K562 (cell line): ENCODE measurements at regions not wholly inside any gene's neighbourhood (a gene's known extent, or its start where the extent isn't known, plus 50 kb on each side); places are given as distances from the start of the nearest gene placed in this dataset.

Source experiments
- ATAC-seq: fragments of 200-7000 bp; cut with Tn5 transposase; 3 replicates; pipeline ENCODE4 v1.9.1; 2020; ENCODE audit warnings: moderate library complexity
- BruUV-seq: library from RNA; stranded (reverse); fragments of 400-500 nt; replicated peaks from 2 replicates; lab custom pipeline; 2021; lab: Mats Ljungman, UMichigan
- CTCF ChIA-PET: fragments of 300-600 bp; formaldehyde crosslinking; extraction: SDS; loops from one replicate; lab custom pipeline; 2021; ENCODE audit warnings: low intra/inter-chr PET ratio; lab: Yijun Ruan, JAX
- POLR2A ChIA-PET: fragments of 300-600, 350-650 bp; sonication (Branson Sonifier 250); formaldehyde crosslinking; extraction: SDS; loops from one replicate; lab custom pipeline; 2021; ENCODE audit warnings: antibody characterized with exemption, inconsistent platforms; lab: Yijun Ruan, JAX
- DNase-seq, 4 experiments: peaks; one replicate each; pipeline versions ENCODE4 v3.0.0 to v3.0.0-alpha.2; 2011 to 2018; ENCODE audit warnings: low spot score in 3 of 4, mixed read lengths in 3 of 4; ENCODE audit errors: extremely low read depth in 1 of 4
- FAIRE-seq: peaks from 2 replicates; lab custom pipeline; 2011; peaks lifted over from hg19 to GRCh38; lab: Jason Lieb, UNC
- H2AFZ ChIP-seq: 2 replicates; pipeline ENCODE4 v1.6.0; 2011; ENCODE audit warnings: low read depth, low read length, control low read depth, inconsistent platforms
- H3K27ac ChIP-seq: fragments of 200-600 bp; 3 replicates; pipeline ENCODE4 v1.8.0; 2011; ENCODE audit warnings: low read depth, mild to moderate bottlenecking, control low read depth, inconsistent platforms, low read length, moderate library complexity, mixed read lengths; ENCODE audit errors: extremely low read depth
- H3K27me3 ChIP-seq, 2 experiments: fragments of 300-600 bp in 1 of 2; 2 replicates in 1 of 2; 3 replicates in 1 of 2; pipeline versions ENCODE4 v1.6.0 to v1.8.0; 2011; ENCODE audit warnings: inconsistent platforms in 2 of 2, low read length in 2 of 2, mild to moderate bottlenecking in 1 of 2, mixed read lengths in 1 of 2, moderate library complexity in 1 of 2; ENCODE audit not compliant: control insufficient read depth in 2 of 2, insufficient read depth in 2 of 2
- H3K36me3 ChIP-seq: fragments of 300-600 bp; 3 replicates; pipeline ENCODE4 v1.8.0; 2011; ENCODE audit warnings: mild to moderate bottlenecking, low read length, inconsistent platforms; ENCODE audit not compliant: control insufficient read depth, insufficient read depth
- H3K4me1 ChIP-seq, 2 experiments: fragments of 200-600 bp in 1 of 2; replicated peaks in 1 of 2; 2 replicates in 1 of 2; 3 replicates in 1 of 2; pipeline versions ENCODE4 v1.5.1 to v1.8.0; 2011; ENCODE audit warnings: inconsistent platforms in 2 of 2, low read length in 2 of 2, mild to moderate bottlenecking in 1 of 2, mixed read lengths in 1 of 2, moderate library complexity in 1 of 2; ENCODE audit not compliant: control insufficient read depth in 2 of 2, insufficient read depth in 2 of 2
- H3K4me2 ChIP-seq: 2 replicates; pipeline ENCODE4 v1.6.1; 2011; ENCODE audit warnings: low read length, control low read depth, inconsistent platforms, mixed read lengths; ENCODE audit not compliant: insufficient read depth
- H3K4me3 ChIP-seq: fragments of 200-600 bp; sonication (generic), shearing (Covaris generic); 2 replicates; pipeline ENCODE4 v1.5.1; 2016; ENCODE audit warnings: control low read depth, inconsistent platforms
- H3K79me2 ChIP-seq: fragments of 200-600 bp; 3 replicates; pipeline ENCODE4 v1.8.0; 2011; ENCODE audit warnings: low read length, inconsistent platforms; ENCODE audit not compliant: control insufficient read depth, insufficient read depth
- H3K9ac ChIP-seq, 2 experiments: 2 replicates each; pipeline versions ENCODE4 v1.6.0 to v1.6.1; 2011; ENCODE audit warnings: low read depth in 2 of 2, low read length in 2 of 2, control low read depth in 1 of 2, inconsistent platforms in 1 of 2, mild to moderate bottlenecking in 1 of 2, mixed read lengths in 1 of 2; ENCODE audit not compliant: insufficient read depth in 1 of 2
- H3K9me1 ChIP-seq: one replicate; pipeline ENCODE4 v1.6.0; 2011; ENCODE audit warnings: inconsistent platforms, mild to moderate bottlenecking, low read length, moderate library complexity; ENCODE audit not compliant: control insufficient read depth, insufficient read depth
- H3K9me3 ChIP-seq: replicated peaks from 2 replicates; pipeline ENCODE4 v1.5.1; 2011; ENCODE audit warnings: low read depth, low read length, inconsistent platforms; ENCODE audit not compliant: control insufficient read depth, insufficient read depth
- H4K20me1 ChIP-seq: replicated peaks from 2 replicates; pipeline ENCODE4 v1.6.1; 2011; ENCODE audit warnings: low read length, inconsistent platforms, mixed read lengths; ENCODE audit not compliant: control insufficient read depth, insufficient read depth
- ATF7 ChIP-seq: fragments of 450-650 bp; IDR thresholded peaks from 2 replicates; pipeline ENCODE4 v1.7.1; 2014; ENCODE audit warnings: mild to moderate bottlenecking, moderate library complexity
- BRD9 ChIP-seq: fragments of 450-650 bp; IDR thresholded peaks from 2 replicates; pipeline ENCODE4 v1.6.1; 2018; ENCODE audit warnings: low read depth; ENCODE audit not compliant: partially characterized antibody
- CBX1 ChIP-seq: sonication (generic); IDR thresholded peaks from 2 replicates; pipeline ENCODE4 v1.6.1; 2016; ENCODE audit warnings: antibody characterized with exemption, low read depth, mild to moderate bottlenecking
- HMG20A ChIP-seq: fragments of 450-650 bp; formaldehyde crosslinking; conservative IDR thresholded peaks from 2 replicates; pipeline ENCODE4 v1.4.0; 2020; ENCODE audit warnings: mild to moderate bottlenecking, mixed read lengths
- HNRNPH1 ChIP-seq: fragments of 200-400 bp; formaldehyde crosslinking; optimal IDR thresholded peaks from 2 replicates; pipeline ENCODE3; 2017; ENCODE audit warnings: low read depth, mild to moderate bottlenecking, low read length, moderate library complexity
- KLF10 ChIP-seq: fragments of 250-450 bp; sonication (Bioruptor Pico); IDR thresholded peaks from 2 replicates; pipeline ENCODE4 v1.6.1; 2021; ENCODE audit warnings: matching md5 sums
- MTA1 ChIP-seq: fragments of 450-650 bp; IDR thresholded peaks from 2 replicates; pipeline ENCODE4 v1.6.1; 2017; ENCODE audit warnings: borderline replicate concordance
- PHB ChIP-seq: fragments of 250-450 bp; sonication (Bioruptor Pico); IDR thresholded peaks from 2 replicates; pipeline ENCODE4 v1.5.0; 2021
- ZNF253 ChIP-seq: fragments of 250-450 bp; sonication (Bioruptor Pico); conservative IDR thresholded peaks from 2 replicates; pipeline ENCODE4 v1.6.1; 2021; ENCODE audit warnings: mild to moderate bottlenecking
- ZNF280A ChIP-seq: fragments of 450-650 bp; IDR thresholded peaks from 2 replicates; pipeline ENCODE4 v1.6.1; 2018; ENCODE audit warnings: mild to moderate bottlenecking, low read depth; ENCODE audit not compliant: partially characterized antibody
- ZNF316 ChIP-seq: fragments of 450-650 bp; IDR thresholded peaks from 2 replicates; pipeline ENCODE4 v1.6.1; 2016
- WGBS: fragments of 100-300 bp; shearing (Covaris generic); methylation state at CpG from one replicate; pipeline ENCODE4 v1.1.6; 2016; ENCODE audit warnings: low coverage, mixed read lengths; ENCODE audit not compliant: insufficient coverage; ENCODE audit errors: missing lambda C conversion rate; 5-methylcytosine and 5-hydroxymethylcytosine counted together
- in situ Hi-C: fragments of 300-500 bp; cut with MboI; formaldehyde crosslinking; loops from 4 replicates; pipeline ENCODE4 v1.15.0; 2018; ENCODE audit warnings: inconsistent platforms, mixed read lengths
- intact Hi-C: fragments of 100-400 bp; cut with micrococcal nuclease; formaldehyde crosslinking; loops from 2 replicates; pipeline ENCODE4 v1.14.2; 2022

GRCh38 chr13:75993241-75993640 is 357.1 kb downstream of the LMO7 start:
- WGBS: 55% methylated on average over 3 of the region's 3 CpGs
- Histone ChIP-seq H3K4me2 (no peak overlapping the region), H3K79me2 (no peaks in the 10 kb centered on the region), H3K9ac (no peak overlapping the region), H3K4me3 (no peak overlapping the region), H2AFZ (no peak overlapping the region), H3K9me3 (0 out of 2 replicates have a peak, but pooled peaks cover 1% of the 10 kb centered on the region), H3K9me1 (no peaks in the 10 kb centered on the region), H3K27me3 (no peaks in the 10 kb centered on the region), H3K27ac (no peak overlapping the region), H4K20me1 (no peaks in the 10 kb centered on the region), H3K36me3 (no peaks in the 10 kb centered on the region), H3K4me1 (no peaks in the 10 kb centered on the region)
- in situ Hi-C loops (no loop called here), intact Hi-C loops (no loop called here)
- TF ChIP-seq HNRNPH1 (no peak), BRD9 (no peak), ZNF253 (CRISPR knock-in tag) (no peak), ATF7 (no peak), HMG20A (no peak), MTA1 (no peak), ZNF316 (no peak), PHB (CRISPR knock-in tag) (no peak), CBX1 (no peak), KLF10 (no peak), ZNF280A (no peak)
- BruUV-seq: no TSS peak
- POLR2A ChIA-PET: no interaction called here
- DNase-seq (no peak), FAIRE-seq (no peak), ATAC-seq (no peak)
- CTCF ChIA-PET: no interaction called here
